GM21360 (cell line): ENCODE measurements at regions not wholly inside any gene's neighbourhood (a gene's known extent, or its start where the extent isn't known, plus 50 kb on each side); places are given as distances from the start of the nearest gene placed in this dataset.

ENCODE experiments used
- ATAC-seq: cut with Tn5 transposase; IDR thresholded peaks from one replicate; pipeline ENCODE4 v1.9.1; 2021; ENCODE audit warnings: mild to moderate bottlenecking, moderate library complexity; ENCODE audit not compliant: unreplicated experiment

- no peak for ATAC-seq
Measured at GRCh38 chr2:120785228-120785966, 49.7 kb downstream of the GLI2 start.

- no peak for ATAC-seq
Measured at GRCh38 chr2:120786038-120786960, 50.6 kb downstream of the GLI2 start.

- ATAC-seq = no peak
Measured at GRCh38 chr2:120787111-120787821, 51.6 kb downstream of the GLI2 start.

- no peak for ATAC-seq
Measured at GRCh38 chr2:120787822-120788700, 52.4 kb downstream of the GLI2 start.

- ATAC-seq = no peak
Measured at GRCh38 chr2:120791243-120791961, 55.7 kb downstream of the GLI2 start.

- ATAC-seq = no peak
Measured at GRCh38 chr2:120791962-120792297, 56.3 kb downstream of the GLI2 start.

- ATAC-seq = no peak
Measured at GRCh38 chr2:120793682-120794403, 58.2 kb downstream of the GLI2 start.

GRCh38 chr2:120794716-120795115 lies 59.0 kb downstream of the GLI2 start:
- no peak for ATAC-seq

- no peak for ATAC-seq
Measured at GRCh38 chr2:120796094-120796493, 60.4 kb downstream of the GLI2 start.

- ATAC-seq = no peak
Measured at GRCh38 chr2:120797421-120798221, 62.0 kb downstream of the GLI2 start.

- ATAC-seq = no peak
Measured at GRCh38 chr2:120798567-120799247, 63.0 kb downstream of the GLI2 start.

GRCh38 chr2:120802158-120802557 lies 66.5 kb downstream of the GLI2 start:
- ATAC-seq = no peak

GRCh38 chr2:120802867-120803484 lies 67.3 kb downstream of the GLI2 start:
- no peak for ATAC-seq

- no peak for ATAC-seq
Measured at GRCh38 chr2:120803764-120804335, 68.2 kb downstream of the GLI2 start.

GRCh38 chr2:120804459-120804858 lies 68.8 kb downstream of the GLI2 start:
- ATAC-seq = no peak

GRCh38 chr2:120805011-120805410 lies 69.3 kb downstream of the GLI2 start:
- ATAC-seq = no peak

- no peak for ATAC-seq
Measured at GRCh38 chr2:120805602-120806001, 69.9 kb downstream of the GLI2 start.
